ENCODE measurements at regions not wholly inside any gene's neighbourhood (a gene's known extent, or its start where the extent isn't known, plus 50 kb on each side); places are given as distances from the start of the nearest gene placed in this dataset.
"Not testable (repeated sequence)": the region's sequence is repeated elsewhere in the genome, so short reads cannot be mapped to it uniquely, and the experiment has no call there.

DNA sequence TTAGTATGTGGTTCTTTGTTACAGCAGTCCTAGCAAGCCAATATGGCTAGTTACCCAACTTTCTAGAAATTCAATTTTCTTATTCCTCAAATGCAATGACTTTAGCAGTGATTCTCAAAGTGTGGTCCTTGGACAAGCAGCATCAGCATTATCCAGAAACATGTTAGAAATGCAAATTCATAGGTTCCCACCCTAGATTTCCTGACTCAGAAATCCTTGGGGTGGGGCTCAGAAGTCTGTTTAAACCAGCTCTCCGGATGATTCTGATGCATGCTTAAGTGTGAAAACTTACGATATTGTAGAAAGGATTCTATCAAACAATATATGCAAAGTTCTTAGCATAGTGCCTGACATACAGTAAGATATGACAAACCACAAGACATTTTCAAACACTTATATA lies 757.1 kb downstream of the DHX35 start:
- DNase-seq, result no peak

DNA sequence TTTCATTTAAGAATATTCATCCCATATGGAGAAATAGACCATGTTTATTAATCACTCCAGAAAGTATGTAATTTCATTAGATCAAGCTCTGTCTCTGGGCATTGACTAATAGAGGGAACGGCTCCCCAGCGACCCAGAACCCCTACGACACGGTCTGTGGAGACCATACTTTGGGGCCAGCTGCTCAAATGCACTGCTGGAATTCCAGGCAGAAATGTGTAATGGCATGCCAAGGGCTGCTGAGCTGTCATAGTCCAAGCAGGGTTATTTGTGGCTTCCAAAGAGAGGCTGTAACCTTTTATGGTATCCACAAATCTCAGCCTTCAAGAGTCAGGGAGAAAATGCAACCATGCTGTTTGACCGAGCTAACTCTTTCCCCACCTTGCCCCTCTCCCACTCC lies 755.8 kb downstream of the DHX35 start:
- DNase-seq, result no peak

DNA sequence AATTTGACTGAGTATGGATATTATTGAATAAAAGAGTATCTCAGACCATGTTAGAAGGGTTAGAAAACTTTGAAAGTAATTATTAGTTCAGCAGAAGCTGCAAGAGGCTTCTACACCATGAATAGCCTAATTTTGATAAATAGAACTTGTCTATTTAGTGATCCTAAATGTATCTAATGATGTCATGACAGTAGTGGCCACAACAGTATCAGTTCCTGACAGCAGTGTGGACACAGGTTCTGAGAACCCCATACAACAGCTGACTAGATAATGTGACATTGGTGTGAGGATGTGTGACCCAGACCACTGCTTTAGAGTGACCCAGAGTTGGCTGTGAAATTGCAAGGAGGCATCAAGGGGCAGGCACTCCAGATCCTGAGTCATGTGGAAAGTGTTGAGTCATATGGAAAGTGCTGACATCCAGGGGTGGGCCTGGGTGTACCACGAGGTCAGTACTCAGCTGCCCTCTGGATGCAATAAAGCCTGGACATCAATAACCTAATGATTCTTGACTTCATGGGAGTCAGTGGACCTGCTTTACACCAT lies 754.7 kb downstream of the DHX35 start:
- no peak for DNase-seq

DNA sequence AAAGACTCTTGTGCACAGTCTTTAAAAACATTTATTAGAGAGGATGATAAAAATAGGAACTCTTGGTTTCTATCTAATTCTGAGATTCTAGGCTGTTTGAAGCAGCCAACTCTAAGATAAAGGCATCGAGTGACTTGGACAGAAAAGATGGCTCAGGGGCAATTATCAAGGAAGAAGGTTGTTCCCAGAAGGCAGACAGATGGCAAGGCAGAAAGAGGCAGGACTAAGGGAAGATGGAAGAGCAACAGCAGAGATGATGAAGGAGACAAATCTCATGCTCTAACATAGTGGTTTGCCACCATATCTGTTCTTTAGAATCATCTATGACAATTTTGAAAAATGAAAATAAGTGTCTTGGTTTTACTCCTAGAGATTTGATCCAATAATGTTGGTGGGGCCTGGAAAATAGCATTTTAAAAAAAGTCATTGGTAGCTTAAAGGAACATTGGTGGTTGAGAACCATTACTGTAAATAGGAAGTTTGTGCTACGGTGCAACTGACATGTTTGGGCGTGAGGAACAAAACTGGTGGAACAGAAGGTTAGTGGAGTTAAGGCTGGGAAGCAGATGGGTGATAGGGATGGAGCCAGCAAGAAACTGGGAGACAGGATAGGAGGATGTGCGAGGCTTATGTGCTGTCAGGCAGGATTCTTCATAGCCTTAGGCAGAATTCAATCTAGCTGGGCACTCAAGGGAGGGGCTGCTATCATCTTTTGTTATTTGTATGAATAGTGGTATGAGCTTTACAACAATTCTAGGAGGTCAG lies 751.1 kb downstream of the DHX35 start:
- DNase-seq, result no peak

DNA sequence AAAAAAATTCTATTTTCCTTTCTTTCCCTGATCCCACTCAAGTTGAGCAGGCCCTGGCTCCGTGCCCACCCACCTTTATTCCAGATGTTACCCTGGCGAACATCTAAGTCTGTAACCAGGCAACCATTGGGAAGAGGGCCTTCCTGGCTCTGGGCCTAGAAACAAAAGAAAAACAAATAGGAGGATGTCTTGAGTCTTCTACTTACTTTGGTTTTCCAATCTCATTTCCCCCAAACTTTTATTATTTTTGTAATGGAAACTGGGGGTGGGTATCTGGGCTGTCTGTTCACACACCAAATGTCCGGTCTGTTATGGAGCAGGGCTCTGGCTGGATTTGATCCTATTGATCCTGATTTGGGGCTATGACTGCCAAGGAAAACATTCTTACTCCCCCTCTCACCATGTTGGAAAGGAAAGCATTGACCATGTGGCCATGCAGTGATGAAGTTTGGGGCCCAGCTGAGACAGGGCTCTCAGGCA lies 744.1 kb downstream of the DHX35 start:
- DNase-seq, result no peak

DNA sequence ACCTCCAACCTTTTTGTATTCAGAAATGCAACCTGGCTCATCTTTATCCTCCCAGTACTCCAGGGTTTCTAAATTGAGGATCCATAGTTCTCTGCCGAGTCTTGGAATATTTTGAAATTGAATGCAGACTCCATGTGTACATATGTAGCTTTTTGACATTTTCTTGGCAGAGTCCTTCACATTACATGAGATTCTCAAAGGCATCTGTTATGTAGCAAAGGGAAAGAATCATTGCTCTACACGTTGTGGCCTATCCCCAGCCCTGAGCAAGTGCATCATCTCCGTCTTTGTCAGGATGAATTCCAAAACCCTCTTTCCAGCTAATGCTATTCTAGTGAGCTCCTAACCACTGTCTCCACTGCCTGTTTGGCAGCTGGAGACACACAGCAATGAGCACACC lies 742.9 kb downstream of the DHX35 start:
- DNase-seq, result no peak

DNA sequence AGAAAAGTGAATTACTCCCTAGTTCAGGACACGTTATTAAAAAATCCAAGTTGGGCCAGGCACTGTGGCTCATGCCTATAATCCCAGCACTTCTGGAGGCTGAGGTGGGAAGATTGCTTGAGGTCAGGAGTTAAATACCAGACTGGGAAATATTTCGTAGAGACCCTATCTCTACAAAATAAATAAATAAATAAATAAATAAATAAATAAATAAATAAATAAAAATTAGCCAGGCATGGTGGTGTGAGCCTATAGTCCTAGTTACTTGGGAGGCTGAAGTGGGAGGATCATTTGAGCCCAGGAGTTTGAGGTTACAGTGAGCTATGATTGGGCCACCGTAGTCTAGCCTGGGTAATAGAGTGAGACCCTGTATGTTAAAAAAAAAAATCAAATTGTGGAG lies 741.2 kb downstream of the DHX35 start:
- DNase-seq, result not testable (repeated sequence)

DNA sequence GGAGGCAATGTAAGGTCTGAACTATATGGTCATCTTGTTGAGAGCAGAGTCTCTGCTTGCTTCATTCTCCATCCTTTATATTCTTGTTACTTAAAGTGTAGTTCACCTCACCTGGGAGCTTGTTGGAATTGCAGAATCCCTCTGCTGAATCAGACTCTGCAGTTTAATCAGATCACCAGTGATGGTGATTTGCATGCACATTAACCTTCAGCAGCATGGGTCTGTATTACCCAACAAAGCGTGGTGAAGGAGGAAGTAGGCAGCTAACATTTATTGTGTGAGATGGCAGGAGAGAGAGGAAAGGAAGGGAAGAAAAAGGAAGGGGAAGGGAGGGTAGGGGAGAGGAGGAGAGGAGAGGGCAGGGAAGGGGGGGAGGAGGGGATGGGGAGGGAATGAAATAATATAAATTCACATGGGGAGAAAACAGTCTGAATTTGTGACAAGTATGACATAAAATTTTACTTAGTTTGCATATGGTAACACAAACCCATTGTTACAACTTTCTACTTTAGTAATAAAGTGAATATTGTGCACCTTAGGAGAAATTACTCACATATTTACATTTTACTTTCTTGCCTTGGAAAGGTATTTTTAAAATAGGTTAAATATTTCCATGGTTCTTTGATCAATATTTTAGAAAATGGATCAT lies 740.7 kb downstream of the DHX35 start:
- no peak for DNase-seq

DNA sequence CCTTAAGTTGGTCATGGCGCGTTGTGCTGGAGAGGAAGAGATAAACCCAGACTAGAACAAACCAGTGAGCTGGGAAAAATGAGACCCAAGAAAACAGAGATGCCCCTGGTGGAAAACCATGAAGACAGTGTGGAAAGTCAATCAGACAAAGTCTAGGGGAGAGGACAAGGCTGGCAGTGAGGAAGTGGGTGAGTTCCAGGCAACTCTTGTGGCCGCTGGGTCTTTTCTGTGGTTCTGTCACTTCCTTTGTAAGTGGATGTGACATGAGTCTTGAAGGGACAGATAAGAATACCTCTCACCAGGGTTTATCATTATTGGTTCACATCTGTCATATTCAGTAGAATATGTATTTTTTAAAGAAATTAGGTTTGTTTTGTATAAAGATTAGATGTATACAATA lies 738.4 kb downstream of the DHX35 start:
- no peak for DNase-seq

DNA sequence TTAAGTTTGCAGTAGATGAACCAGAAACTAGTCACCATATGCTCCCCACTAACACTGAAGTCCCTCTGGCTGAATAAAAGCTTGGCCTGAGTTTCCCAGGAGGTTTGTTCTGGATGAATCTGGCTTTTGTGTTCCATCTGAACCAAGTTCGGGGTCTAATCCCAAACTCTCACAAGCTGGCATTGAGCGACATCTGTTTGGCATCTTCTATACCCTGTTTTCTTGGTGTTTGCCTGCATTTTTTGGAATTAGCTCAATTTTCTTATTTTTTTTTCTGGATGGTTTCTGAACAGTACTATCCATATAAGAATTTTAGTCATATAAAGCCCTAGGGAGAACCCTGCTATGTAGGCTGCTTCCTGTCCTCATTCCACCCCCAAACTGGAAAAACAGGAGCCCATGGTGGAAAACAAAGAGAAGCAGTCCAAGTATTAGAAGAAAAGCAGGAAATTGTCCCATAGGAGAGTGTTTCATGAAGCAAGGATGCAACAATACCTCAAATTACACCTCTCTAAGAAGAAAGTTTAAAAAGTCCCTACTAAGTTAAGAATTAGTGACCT lies 737.1 kb downstream of the DHX35 start:
- no peak for DNase-seq

DNA sequence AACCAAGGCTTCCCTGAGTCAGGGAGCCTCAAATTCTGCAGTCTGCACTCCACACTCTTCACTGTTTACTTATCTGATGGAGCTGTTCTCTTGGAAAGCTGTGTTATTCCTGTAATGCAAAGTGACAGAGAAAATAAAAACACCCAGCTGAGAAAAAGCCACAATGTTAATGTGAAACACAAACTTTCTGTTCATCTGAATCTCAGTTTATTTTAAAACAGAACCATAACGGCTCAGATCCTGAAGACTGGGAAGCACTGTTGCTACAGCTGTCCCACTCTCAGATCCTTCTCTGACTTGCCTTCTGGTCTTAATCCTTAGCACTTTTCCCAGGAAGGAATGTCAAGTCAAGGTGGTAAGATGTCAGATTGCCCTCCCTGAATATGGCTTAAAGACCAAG lies 736.6 kb downstream of the DHX35 start:
- no peak for DNase-seq

DNA sequence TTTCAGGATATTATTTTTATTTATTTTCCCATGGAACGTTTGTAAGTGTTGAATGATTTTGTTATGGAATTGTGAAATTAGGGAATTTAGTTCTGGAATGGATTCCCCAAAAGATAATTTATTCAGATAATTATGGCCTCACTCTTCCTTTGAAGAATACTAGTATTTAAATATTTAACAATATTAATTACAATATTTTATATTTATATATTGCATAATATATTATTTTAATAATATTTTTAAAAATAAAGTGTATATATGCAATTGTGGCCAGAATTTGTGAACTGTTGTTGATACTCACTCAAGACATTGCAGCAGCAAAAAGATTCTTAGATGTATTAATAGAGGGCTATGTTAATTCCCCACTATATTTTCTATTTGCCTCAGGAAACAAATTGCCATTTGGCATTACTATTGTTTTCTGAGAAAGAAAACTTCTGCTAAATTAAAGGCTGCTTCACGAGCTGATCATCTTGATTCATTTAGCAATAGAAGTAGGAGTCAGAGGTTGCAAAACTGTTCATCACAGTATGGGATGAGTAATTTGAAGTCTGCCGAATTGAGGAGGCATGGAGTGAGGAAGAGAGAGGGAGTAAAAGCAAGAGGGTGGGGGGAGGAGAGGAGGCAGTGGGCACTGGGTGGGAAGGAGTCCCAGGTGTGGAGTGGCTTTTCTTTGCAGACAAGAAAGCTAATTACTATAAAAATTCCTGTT lies 729.2 kb downstream of the DHX35 start:
- no peak for DNase-seq

DNA sequence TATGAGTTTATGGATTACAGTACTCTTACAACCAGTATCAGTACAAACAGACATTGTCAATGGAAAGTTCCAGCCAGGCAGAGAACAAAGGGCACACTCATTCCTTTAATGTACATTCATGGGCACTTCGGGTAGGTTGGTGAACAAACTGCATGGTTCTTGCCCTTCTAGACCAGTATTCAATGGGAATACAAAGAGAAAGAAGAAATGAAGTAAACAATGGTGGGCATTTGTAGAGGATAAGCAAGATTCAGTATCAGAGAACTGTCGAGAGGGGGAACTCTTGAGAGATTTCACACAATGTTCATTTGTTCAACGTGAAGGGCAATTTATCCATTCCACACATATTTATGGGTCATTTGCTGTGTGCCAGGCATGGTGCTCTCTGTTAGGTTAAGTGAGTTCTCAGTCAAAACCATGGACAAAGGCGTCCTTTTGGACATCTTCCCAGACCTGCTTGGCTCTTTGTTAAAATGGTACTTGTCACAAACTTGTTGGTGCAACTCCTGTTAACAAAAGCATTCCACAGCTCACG lies 714.8 kb downstream of the DHX35 start:
- no peak for DNase-seq

DNA sequence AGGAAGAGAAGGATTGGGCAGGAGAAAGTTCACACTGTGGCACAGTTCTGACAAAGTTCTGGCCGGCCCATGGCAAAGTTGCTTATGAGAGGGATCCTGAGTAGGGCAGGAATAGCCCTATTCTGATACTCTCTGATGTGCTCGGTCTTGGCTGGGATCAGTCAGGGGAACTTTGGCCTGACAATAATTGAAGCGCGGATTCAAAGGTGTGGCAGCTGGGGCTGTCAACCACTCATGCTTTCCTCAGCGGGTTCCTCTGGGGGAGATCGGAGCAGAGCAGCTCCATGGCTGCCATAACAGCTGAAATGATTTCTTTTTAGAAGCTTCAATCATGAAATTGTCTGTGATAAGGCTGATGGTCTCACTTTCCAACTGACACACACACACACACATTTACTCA lies 714.1 kb downstream of the DHX35 start:
- DNase-seq, result no peak

DNA sequence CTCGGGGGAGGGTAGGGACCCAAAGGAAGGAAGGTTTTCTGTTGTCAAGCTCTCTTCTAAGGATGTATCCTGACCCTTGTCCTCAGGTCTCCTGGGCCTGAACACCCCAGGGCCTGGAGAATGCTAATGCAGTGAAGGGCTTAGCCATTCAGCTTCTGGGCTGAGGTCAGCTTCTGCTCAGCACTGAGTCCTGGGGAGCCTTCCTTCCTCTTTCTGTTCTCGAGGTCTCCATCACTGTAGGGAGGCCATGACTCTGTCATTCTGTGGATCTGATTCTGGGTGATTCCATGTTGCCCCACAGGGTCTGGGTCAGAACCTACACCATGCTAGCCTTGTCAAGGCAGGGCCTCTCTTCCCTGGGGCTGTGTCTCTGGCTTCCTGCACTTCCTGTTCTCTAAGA lies 712.7 kb downstream of the DHX35 start:
- no peak for DNase-seq

DNA sequence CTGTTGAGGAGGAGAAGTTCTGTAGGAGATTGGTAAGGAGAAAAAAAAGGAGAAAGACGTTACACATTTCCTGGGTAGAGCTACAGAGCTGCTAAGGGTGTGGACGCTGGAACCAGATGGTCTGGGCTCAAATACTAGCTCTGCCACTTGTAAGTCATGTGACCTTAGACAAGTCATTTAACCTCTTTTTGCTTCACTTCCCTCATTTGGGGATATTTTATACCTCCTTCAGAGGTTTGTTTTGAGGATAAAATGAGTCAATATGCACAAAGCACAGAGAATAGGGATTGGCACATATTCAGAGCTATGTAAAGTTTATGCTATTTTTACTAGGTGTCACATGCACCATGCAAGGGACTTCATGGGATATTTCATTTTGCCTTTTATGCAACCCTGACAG lies 708.8 kb downstream of the DHX35 start:
- no peak for DNase-seq

DNA sequence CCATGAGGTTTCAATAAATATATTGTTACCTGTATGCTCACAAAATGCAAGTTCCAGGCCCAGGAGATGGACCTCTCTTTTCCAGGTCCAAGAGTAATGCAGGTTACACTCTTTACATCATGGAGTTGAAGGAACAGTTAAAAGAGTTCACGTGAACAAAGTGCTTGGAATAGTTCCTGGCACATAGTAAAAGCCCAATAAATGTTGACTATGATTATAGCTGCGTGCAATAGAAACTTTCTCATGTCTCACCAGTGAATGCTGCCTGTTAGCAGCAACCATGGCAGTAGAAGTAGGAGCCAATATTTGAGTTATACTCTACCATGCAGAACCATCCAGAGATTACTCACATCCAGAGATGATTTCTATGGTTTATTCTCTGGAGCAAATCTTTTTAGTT lies 707.5 kb downstream of the DHX35 start:
- no peak for DNase-seq

DNA sequence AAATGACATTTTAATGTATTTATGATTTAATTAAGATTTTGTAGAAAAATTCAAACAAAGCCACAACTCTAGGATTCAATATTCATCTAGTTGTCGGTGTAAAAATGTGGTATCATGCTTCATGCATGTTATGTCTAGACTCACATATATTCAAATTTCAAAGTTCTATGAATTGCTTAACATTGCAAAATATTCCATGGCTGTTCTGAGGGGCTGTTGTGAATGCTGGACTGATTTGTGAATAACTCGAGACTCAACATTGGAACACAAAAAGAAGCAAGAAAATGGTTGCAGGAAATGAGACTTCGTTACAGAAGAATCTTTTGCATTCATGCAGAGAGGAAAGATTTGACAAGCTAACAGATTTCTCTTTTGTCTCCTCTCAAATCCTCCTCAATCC lies 705.9 kb downstream of the DHX35 start:
- no peak for DNase-seq

DNA sequence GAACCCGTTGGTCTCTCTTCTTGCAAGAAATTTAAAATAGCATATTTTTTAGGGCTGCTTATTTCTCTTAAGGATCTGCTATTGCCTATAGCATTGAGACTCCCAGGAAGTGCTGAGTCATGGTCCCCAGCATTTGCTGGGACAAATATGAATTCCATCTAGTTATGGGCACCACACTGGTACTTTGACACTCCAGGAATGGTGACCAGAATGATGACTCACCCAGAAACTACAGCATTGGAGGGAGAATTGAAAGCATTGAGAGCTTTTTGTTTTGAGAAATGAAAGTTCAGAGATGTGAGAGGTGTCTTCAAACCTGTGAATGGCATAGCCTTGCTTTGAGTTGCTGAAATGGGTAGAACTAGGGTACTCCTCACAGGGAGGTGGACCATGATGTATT lies 699.7 kb downstream of the DHX35 start:
- no peak for DNase-seq

DNA sequence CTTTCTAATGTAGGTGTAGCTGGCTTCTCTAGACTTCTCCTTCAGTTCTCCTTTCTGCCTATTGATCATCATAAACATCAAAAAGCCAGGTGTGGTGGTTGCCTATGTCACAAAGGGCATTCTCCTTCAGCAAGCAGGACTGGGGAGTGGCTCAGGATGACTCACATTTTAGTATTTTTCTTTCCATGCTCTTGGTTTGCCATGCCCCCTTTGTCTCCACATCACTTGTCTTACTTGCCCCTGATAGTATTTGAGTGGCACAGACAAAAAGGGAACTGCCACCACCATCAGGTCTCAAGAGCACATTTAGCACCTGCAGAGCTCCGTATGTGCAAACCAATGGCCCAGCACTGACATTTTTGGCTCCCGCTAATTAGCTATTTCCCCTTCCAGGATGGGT lies 698.8 kb downstream of the DHX35 start:
- DNase-seq, result no peak

DNA sequence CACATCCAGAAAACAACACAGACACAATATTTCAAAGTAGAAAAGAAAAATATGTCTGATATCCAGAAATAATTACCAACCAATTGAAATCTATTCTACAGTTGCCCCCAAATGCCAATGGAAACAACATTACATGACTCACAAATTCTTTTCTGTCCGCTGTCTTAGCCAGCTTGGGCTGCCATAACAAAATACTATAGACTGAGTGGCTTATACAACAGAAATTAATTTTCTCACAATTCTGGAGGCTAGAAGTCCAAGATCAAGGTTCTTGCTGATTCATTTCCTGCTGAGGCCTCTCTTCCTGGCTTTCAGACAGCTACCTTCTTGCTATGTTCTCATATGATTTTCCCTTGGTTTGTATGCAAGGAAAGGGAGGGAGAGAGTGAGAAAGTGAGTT lies 698.1 kb downstream of the DHX35 start:
- no peak for DNase-seq

DNA sequence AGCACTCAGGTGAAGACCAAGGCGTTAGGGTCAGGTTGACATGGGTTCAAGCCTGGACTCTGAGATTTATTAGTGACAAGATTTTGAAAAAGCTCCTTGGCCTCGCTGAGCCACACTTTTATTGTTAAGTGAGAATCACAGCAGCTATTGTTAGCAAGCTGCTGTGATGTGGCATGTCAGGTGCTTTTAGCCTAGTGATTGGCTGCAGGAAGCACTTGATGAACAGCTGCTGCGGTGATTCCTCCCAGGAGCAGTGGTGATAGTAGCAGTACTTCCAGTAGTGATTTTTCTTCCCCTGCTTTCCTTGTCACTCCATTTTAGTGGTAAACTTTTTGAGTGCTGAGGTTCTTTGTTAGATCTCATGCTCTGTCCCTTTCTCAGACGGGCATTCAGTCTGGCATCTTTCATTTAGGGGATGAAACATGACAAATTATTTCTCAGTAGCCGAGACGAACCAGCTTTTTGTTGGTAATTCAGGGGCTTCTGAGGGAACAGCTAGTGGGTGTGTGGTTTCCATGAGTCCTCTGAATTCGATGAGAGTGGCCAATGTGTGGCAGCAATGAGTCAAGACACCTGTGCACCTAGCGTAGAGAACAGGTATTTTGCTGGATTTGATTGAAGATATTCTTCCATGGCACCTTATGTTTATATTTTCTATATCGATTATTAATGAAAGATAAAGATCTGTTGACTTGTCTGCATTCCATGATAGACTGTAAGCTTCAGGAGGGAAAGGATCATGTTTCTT lies 696.7 kb downstream of the DHX35 start:
- no peak for DNase-seq
